LNCAP (cell line): ENCODE measurements at regions not wholly inside any gene's neighbourhood (a gene's known extent, or its start where the extent isn't known, plus 50 kb on each side); places are given as distances from the start of the nearest gene placed in this dataset.

ENCODE experiments used
- TF ChIP-seq, protein P1 (sequence below): fragments of 450-650 bp; IDR thresholded peaks from 2 replicates; pipeline ENCODE4 v1.5.1; 2017; ENCODE audit warnings: mild to moderate bottlenecking

DNA sequence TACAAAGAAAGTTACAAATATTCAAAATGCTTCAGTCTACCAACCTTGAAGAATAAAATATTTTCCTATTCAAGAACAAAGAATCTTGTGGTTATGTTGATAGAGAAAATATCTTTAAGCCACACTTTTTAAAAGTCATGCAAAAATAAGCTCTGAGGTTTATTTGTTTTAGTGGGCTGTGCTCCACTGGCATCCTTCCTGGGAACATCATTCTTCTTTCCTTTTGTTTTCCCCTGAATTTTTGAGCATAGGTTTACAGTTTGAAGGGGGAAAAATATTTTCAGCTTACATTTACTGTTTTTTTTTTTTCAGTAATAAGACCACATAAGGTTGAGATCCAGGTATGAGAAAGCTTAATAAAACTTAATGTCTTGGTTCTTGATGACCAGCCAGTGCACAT lies 72.0 kb upstream of the BACH2 start:
- TF ChIP-seq, protein P1, sequence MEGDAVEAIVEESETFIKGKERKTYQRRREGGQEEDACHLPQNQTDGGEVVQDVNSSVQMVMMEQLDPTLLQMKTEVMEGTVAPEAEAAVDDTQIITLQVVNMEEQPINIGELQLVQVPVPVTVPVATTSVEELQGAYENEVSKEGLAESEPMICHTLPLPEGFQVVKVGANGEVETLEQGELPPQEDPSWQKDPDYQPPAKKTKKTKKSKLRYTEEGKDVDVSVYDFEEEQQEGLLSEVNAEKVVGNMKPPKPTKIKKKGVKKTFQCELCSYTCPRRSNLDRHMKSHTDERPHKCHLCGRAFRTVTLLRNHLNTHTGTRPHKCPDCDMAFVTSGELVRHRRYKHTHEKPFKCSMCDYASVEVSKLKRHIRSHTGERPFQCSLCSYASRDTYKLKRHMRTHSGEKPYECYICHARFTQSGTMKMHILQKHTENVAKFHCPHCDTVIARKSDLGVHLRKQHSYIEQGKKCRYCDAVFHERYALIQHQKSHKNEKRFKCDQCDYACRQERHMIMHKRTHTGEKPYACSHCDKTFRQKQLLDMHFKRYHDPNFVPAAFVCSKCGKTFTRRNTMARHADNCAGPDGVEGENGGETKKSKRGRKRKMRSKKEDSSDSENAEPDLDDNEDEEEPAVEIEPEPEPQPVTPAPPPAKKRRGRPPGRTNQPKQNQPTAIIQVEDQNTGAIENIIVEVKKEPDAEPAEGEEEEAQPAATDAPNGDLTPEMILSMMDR = no peak

DNA sequence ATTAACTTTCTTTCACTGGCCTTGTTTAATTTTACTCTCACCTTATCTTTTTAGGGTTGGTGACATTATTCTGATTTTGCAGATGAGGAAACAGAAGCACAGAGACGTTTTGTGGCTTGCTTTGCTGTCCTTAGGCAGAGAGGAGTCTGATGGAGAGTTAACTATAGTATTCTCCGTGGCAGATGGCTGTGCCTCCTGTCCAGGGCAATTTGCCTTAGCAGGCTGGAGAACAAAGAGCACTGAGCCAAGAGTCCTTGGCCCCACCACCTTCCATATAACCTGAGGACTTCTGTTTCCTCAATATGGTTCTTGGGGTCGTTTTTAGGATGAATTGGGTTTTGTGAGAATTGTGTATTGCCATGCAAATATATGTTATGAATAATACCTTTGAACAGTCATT lies 71.4 kb upstream of the BACH2 start:
- TF ChIP-seq, protein P1 = no peak

DNA sequence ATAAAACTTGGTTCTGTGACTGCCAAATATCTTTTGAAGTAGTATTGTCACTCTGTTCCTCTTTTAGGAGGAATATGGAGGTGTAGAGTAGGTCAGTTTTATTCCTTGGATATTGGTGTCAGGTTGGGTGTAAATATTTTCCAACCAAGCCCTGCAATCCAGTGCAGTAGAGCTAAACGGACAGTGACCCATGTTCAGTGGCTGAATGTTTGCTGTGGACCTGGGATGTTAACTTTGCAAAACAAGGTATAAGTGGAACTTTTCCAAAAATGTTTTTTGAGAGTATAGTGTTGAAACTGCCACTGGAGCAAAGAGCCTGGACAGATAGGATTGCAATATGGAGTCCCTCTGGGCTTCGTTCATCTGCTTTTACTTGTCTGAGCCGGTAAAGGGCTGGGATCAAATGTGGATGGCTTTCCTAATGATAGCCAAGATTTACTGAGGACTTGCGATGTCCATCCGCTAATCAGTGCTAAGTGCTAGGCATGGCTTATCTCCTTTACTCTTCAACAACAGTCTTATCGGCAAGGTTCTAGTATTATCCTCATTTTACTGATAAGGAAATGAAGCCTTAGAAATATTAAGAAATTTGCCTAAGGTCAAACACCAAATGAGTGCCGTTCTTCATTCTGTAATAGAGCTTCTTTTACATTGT lies 69.0 kb upstream of the BACH2 start:
- TF ChIP-seq, protein P1 = no peak

DNA sequence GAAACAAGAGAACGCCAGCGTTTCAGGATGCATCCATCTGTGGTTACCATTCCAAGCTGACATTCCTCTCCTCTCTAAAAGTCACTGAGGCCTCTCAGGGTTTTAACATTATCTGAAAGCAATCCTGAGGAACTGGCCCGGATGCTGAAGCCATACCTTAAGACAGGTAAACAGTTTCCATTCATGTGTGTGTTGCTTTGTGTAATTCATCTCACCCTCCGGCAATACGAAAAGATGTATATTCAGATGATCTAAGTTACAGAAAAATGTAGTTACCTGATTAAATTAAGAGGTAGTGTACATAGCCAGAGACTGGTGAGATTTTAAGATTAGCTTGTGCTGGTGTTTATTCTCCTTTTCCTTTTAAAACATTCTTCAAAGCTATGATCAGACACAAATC lies 68.4 kb upstream of the BACH2 start:
- TF ChIP-seq, protein P1 = no peak

DNA sequence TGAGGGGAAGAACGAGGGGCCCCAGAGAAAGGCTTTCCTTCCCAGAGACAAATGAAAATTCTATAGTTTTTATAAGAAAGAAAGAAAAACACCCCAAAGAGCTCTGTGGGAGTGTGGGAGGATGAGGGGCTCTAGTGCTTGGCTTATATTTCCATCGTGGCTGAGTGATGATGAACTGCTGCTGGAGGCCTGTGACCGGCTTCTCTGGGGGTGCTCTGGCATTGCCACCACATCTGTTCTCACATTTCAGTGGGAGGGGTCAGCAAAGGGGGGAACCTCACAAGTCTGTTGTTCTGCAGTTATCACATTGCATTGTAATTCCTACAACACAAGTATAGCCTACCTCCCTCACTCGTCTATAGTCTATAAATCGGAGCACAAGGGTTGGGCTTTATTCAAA lies 67.6 kb upstream of the BACH2 start:
- TF ChIP-seq, protein P1 = no peak

DNA sequence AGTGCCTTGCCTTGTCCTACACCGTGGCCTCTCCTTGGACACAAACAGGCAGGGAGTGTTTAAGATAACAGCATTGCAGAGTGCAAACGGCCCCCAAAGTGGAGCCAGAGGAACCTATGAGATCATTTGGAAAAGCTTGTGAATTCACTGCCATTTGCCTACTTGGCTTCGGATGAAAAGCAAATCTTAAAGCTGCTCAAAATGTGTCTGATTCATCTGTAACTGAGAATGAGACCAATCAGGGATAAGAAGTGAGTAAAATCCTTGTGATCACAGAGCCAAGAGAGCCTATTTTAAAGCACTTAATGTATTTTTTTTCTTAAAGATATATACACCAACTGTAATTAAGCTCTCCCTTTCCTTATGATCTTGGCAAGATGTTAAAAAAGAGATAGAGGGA lies 65.7 kb upstream of the BACH2 start:
- TF ChIP-seq, protein P1 = no peak

DNA sequence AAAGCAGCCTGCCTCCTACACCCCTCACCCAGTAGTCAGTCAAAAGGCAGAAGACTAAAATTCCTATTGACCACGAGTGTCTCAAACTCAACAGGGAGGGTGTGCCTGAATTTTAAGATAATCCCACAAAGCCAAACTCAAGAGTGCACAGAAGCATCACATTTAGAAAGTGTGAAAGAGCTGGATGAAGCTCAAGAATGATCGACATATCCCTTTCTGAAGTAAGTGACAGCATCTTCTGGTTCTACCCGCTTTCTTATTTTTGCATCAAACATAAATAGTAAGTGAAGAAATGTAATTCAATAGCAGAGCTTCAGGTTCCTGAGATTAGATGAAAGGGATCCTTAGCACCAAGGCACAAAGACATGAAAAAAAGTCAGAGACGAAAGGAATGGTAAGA lies 64.5 kb upstream of the BACH2 start:
- TF ChIP-seq, protein P1 = no peak

DNA sequence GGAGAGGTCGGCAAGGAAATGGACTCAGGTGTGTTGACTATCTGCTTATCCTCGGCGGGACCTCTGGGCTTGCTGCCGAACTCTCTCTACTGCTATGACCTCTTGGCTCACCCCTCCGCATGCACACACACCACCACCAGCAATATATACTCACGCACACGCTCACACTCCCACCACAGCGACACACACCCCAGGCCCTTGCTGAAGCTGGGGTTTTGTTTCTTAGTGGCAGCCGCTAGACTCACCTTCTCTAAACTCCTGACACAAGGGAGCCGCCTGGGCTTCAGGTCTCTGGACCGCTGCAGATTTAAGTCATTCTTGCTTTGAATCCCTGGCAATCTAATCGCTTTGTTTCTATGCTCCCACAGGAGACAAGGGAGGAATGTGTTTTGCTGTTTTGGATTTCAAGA lies 59.4 kb upstream of the BACH2 start:
- TF ChIP-seq, protein P1 = no peak
